HepG2 (cell line): ENCODE measurements at regions not wholly inside any gene's neighbourhood (a gene's known extent, or its start where the extent isn't known, plus 50 kb on each side); places are given as distances from the start of the nearest gene placed in this dataset.

Source experiments
- JUNB ChIP-seq: sonication (generic); formaldehyde crosslinking; IDR thresholded peaks from 2 replicates; pipeline ENCODE4 v1.8.0; 2022; ENCODE audit warnings: missing genetic modification reagents, mild to moderate bottlenecking, borderline replicate concordance
- MAZ ChIP-seq, 2 experiments: sonication (generic) in 1 of 2; formaldehyde crosslinking in 1 of 2; IDR thresholded peaks; 2 replicates each; pipeline versions ENCODE4 v1.5.0 to v1.6.1; 2012 to 2020; ENCODE audit warnings: low read depth in 2 of 2, mild to moderate bottlenecking in 2 of 2, borderline replicate concordance in 1 of 2, improper control_type of control experiment in 1 of 2, low read length in 1 of 2, missing genetic modification reagents in 1 of 2, moderate library complexity in 1 of 2
- MED8 ChIP-seq: sonication (generic); formaldehyde crosslinking; IDR thresholded peaks from 2 replicates; pipeline ENCODE4 v1.8.1; 2023; ENCODE audit warnings: mild to moderate bottlenecking, missing genetic modification reagents; ENCODE audit not compliant: insufficient replicate concordance
- PCBP2 ChIP-seq: fragments of 200-400 bp; formaldehyde crosslinking; optimal IDR thresholded peaks from 2 replicates; pipeline ENCODE3; 2018; ENCODE audit warnings: low read length, low read depth; ENCODE audit not compliant: poor library complexity, severe bottlenecking
- SMC3 ChIP-seq: IDR thresholded peaks from 2 replicates; pipeline ENCODE4 v1.6.1; 2011; ENCODE audit warnings: low read length, improper control_type of control experiment
- USF2 ChIP-seq, 2 experiments: sonication (generic) in 1 of 2; formaldehyde crosslinking in 1 of 2; IDR thresholded peaks; 2 replicates each; pipeline versions ENCODE4 v1.5.1 to v1.6.1; 2011 to 2020; ENCODE audit warnings: borderline replicate concordance in 1 of 2, low read depth in 1 of 2, low read length in 1 of 2, mild to moderate bottlenecking in 1 of 2, missing genetic modification reagents in 1 of 2, moderate library complexity in 1 of 2
- TF ChIP-seq, protein P1 (sequence below): sonication (generic); formaldehyde crosslinking; conservative IDR thresholded peaks from 2 replicates; pipeline ENCODE4 v1.4.0; 2020; ENCODE audit warnings: missing genetic modification reagents

- TF ChIP-seq MED8 (CRISPR knock-in tag) (no peak), SMC3 (no peak), USF2 (IDR thresholded peaks at IDR 0.05; ENCODE audit: low read depth, low read length) (no peak), USF2 (CRISPR knock-in tag; IDR thresholded peaks at IDR 0.05; ENCODE audit: borderline replicate concordance) (no peak), JUNB (CRISPR knock-in tag) (no peak), MAZ (IDR thresholded peaks at IDR 0.05; ENCODE audit: borderline replicate concordance, low read depth, low read length) (no peak), MAZ (CRISPR knock-in tag; IDR thresholded peaks at IDR 0.05; ENCODE audit: low read depth) (no peak), PCBP2 (no peak)
- TF ChIP-seq, protein P1, sequence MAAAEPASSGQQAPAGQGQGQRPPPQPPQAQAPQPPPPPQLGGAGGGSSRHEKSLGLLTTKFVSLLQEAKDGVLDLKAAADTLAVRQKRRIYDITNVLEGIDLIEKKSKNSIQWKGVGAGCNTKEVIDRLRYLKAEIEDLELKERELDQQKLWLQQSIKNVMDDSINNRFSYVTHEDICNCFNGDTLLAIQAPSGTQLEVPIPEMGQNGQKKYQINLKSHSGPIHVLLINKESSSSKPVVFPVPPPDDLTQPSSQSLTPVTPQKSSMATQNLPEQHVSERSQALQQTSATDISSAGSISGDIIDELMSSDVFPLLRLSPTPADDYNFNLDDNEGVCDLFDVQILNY (CRISPR knock-in tag), result no peak
Observed at GRCh38 chr2:63678551-63678950, 89.8 kb downstream of the MDH1 start.
